ENCODE measurements at regions not wholly inside any gene's neighbourhood (a gene's known extent, or its start where the extent isn't known, plus 50 kb on each side); places are given as distances from the start of the nearest gene placed in this dataset.
"Not testable (repeated sequence)": the region's sequence is repeated elsewhere in the genome, so short reads cannot be mapped to it uniquely, and the experiment has no call there.

GRCh38 chr14:104419865-104420505 is 159.6 kb upstream of the C14orf180 start:
- TF ChIP-seq CTCF (IDR thresholded peaks at IDR 0.05), result no peak
- no peaks in the 10 kb centered on the region for H3K27me3 ChIP-seq (ENCODE audit: control insufficient read depth, insufficient read depth, low read length)
- DNase-seq (no peak), ATAC-seq (no peak)
- H3K4me3 ChIP-seq (ENCODE audit: low read length), result no peak overlapping the region
- H3K36me3 ChIP-seq (ENCODE audit: control insufficient read depth, insufficient read depth, low read length), result no peaks in the 10 kb centered on the region
- H3K36me3 Mint-ChIP-seq, result no peaks in the 10 kb centered on the region
- no peak overlapping the region for H3K4me3 Mint-ChIP-seq
- H3K27ac ChIP-seq (ENCODE audit: low read length), result no peak overlapping the region
- no peaks in the 10 kb centered on the region for H3K4me1 ChIP-seq (ENCODE audit: control insufficient read depth, insufficient read depth, low read length)
- intact Hi-C loops (cut with micrococcal nuclease), result no loop called here
- no peaks in the 10 kb centered on the region for H3K4me1 Mint-ChIP-seq
- no peak overlapping the region for H3K27ac Mint-ChIP-seq
- H3K9me3 ChIP-seq (ENCODE audit: control insufficient read depth, insufficient read depth, low read length), result no peaks in the 10 kb centered on the region
- H3K27me3 Mint-ChIP-seq (ENCODE audit: low read depth in 2 of 2), result peaks cover 7 to 19% of the 10 kb centered on the region in 2 donors
- H3K9me3 Mint-ChIP-seq, result no peaks in the 10 kb centered on the region
- 75% methylated on average over 6 of the region's 6 CpGs for WGBS (ENCODE audit: insufficient coverage)

- DNase-seq; H3K27ac Mint-ChIP-seq; ATAC-seq; H3K4me3 ChIP-seq (ENCODE audit: low read length); intact Hi-C loops (cut with micrococcal nuclease); H3K9me3 ChIP-seq (ENCODE audit: control insufficient read depth, insufficient read depth, low read length); H3K27me3 ChIP-seq (ENCODE audit: control insufficient read depth, insufficient read depth, low read length); H3K36me3 Mint-ChIP-seq; H3K4me1 ChIP-seq (ENCODE audit: control insufficient read depth, insufficient read depth, low read length); H3K27ac ChIP-seq (ENCODE audit: low read length); H3K4me1 Mint-ChIP-seq; H3K36me3 ChIP-seq (ENCODE audit: control insufficient read depth, insufficient read depth, low read length); H3K9me3 Mint-ChIP-seq; H3K4me3 Mint-ChIP-seq: not testable (repeated sequence)
- WGBS (ENCODE audit: insufficient coverage), result 89% methylated on average over 2 of the region's 3 CpGs
- H3K27me3 Mint-ChIP-seq (ENCODE audit: low read depth in 2 of 2), result peaks cover 1 to 14% of the 10 kb centered on the region in 2 donors
These were observed 159.0 kb upstream of the C14orf180 start for GRCh38 chr14:104420523-104420922.

DNA sequence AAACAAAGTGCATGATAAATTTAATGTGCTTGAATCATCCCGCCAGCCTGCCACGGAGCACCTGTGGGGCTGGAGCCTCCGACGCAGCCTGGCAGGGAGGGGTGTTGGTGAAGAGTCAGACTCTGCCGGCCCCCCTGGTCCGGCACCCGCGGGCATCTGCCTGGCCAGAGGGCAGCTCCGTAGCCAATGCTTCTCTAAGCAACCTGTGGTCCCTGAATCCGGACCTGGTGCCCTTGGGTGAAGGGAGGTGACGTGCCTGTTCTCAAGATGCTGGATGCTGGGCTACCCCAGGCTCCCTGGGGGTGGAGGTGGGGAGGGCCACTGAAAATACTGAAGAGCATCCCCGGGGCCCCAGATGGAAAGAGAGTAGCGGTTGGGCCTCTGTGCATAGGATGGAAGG is 158.6 kb upstream of the C14orf180 start:
- no peaks in the 10 kb centered on the region for H3K4me1 Mint-ChIP-seq
- H3K36me3 ChIP-seq (ENCODE audit: control insufficient read depth, insufficient read depth, low read length), result no peaks in the 10 kb centered on the region
- H3K4me3 ChIP-seq (ENCODE audit: low read length), result no peak overlapping the region
- peaks cover 0 to 9% of the 10 kb centered on the region in 2 donors for H3K27me3 Mint-ChIP-seq (ENCODE audit: low read depth in 2 of 2)
- no peaks in the 10 kb centered on the region for H3K36me3 Mint-ChIP-seq
- no peak overlapping the region for H3K4me3 Mint-ChIP-seq
- H3K27ac Mint-ChIP-seq, result no peak overlapping the region
- WGBS (ENCODE audit: insufficient coverage), result 76% methylated on average over 12 of the region's 13 CpGs
- H3K27ac ChIP-seq (ENCODE audit: low read length), result no peak overlapping the region
- no peaks in the 10 kb centered on the region for H3K4me1 ChIP-seq (ENCODE audit: control insufficient read depth, insufficient read depth, low read length)
- no peak for TF ChIP-seq CTCF (IDR thresholded peaks at IDR 0.05)
- H3K9me3 Mint-ChIP-seq, result no peaks in the 10 kb centered on the region
- no peaks in the 10 kb centered on the region for H3K9me3 ChIP-seq (ENCODE audit: control insufficient read depth, insufficient read depth, low read length)
- DNase-seq, result no peak
- H3K27me3 ChIP-seq (ENCODE audit: control insufficient read depth, insufficient read depth, low read length), result no peaks in the 10 kb centered on the region
- intact Hi-C loops (cut with micrococcal nuclease), result no loop called here
- no peak for ATAC-seq

DNA sequence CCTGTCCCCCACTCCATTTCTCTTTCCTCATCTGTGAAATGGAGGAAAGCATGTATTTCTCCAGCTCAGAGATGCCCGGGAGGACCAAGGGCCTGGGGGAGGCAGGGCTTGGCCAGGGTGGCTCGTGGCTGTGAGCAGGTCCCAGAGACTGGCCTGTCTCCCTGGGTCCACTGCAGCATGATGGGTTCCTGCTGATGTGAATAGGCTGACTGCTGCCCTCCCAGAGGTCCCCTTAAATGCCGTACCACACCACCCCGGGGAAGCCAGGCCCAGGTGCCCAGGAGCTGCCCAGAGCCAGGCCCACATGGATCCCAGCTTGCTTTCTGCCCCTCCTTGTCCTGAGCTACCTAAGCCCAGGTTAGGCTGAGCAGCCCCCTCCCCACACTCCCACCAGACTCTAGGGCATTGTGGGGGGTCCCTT is 158.2 kb upstream of the C14orf180 start:
- no peak overlapping the region for H3K4me3 ChIP-seq (ENCODE audit: low read length)
- no peak overlapping the region for H3K27ac Mint-ChIP-seq
- H3K4me1 ChIP-seq (ENCODE audit: control insufficient read depth, insufficient read depth, low read length), result no peaks in the 10 kb centered on the region
- ATAC-seq (no peak), DNase-seq (no peak)
- H3K27ac ChIP-seq (ENCODE audit: low read length), result no peak overlapping the region
- H3K4me3 Mint-ChIP-seq, result no peak overlapping the region
- H3K36me3 Mint-ChIP-seq, result no peaks in the 10 kb centered on the region
- 91% methylated on average over 4 of the region's 4 CpGs for WGBS (ENCODE audit: insufficient coverage)
- H3K9me3 Mint-ChIP-seq, result no peaks in the 10 kb centered on the region
- H3K27me3 Mint-ChIP-seq (ENCODE audit: low read depth in 2 of 2), result peaks cover 0 to 5% of the 10 kb centered on the region in 2 donors
- no peak for TF ChIP-seq CTCF (IDR thresholded peaks at IDR 0.05)
- intact Hi-C loops (cut with micrococcal nuclease), result no loop called here
- no peaks in the 10 kb centered on the region for H3K36me3 ChIP-seq (ENCODE audit: control insufficient read depth, insufficient read depth, low read length)
- H3K4me1 Mint-ChIP-seq, result no peaks in the 10 kb centered on the region
- H3K9me3 ChIP-seq (ENCODE audit: control insufficient read depth, insufficient read depth, low read length), result no peaks in the 10 kb centered on the region
- no peaks in the 10 kb centered on the region for H3K27me3 ChIP-seq (ENCODE audit: control insufficient read depth, insufficient read depth, low read length)
